KBM-7 (cell line): ENCODE measurements at regions not wholly inside any gene's neighbourhood (a gene's known extent, or its start where the extent isn't known, plus 50 kb on each side); places are given as distances from the start of the nearest gene placed in this dataset.
A peak's percentile ranks its signal among the peaks of the same experiment; 100 is the strongest.
"Not testable (repeated sequence)": the region's sequence is repeated elsewhere in the genome, so short reads cannot be mapped to it uniquely, and the experiment has no call there.

Experiments used
- DNase-seq: peaks from one replicate; pipeline ENCODE4 v3.0.0-alpha.2; 2015
- in situ Hi-C: fragments of 300-500 bp; cut with MboI; formaldehyde crosslinking; loops from 2 replicates; pipeline ENCODE4 v1.14.3; 2020; ENCODE audit warnings: low sequenced_read_pairs, low pct_unique_long_range_greater_than_20kb, mixed read lengths

DNA sequence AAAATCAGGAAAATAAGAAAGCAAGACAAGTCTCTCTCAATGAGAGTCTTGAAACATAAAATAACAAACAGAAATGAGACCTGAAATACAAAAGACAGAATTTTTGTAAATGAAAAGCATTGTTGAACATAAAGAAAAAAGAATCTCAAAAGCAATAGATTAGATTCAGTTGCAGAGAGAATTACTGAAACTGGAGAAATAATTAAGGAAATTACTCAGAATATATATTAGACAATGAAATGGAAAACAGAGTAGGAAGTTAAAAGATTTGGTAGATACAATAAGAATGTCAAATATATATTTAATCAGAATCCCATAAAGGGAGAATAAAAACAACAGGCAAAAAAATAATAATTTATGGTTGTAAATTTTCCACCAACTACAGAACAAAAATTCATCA, 308.3 kb downstream of the CRPPA start:
- no peak for DNase-seq
- in situ Hi-C loops: no loop called here

DNA sequence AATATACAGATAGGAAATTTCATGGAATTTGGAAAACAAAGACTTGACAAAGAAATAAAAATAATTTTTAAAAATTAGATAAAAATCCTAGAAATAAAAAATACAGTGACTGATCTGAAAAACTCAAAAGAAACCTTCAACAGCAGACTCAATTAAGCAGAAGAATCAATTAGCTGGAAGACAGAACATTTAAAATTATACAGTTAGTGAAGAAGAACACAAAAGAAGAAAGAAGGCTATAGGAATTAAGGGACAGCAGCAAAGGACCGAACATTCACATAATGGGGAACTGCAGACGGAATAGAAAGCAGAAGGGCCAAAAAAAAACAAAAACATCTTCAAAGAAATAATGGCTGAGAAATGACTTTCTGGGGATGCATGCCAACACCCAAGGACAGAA, 314.5 kb downstream of the CRPPA start:
- in situ Hi-C loops: no loop called here

DNA sequence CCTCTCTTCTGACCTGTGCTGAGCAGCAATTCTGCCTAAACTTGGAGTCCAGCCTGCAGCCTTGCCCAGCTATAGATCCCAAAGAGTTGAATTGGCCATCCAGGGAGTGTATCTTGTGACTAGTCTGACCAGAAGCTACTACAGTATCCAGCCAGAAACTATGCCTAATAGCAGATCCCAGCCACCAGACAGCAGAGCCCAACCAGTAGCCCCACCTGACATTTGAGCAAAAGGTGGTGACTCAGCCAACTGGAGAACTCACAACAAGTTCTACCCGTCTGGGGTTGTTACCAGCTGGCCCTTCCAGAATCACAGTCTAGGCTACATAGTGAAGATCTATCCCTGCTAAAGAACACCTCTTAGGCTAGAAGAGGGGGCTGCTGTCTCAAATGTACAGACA, 315.0 kb downstream of the CRPPA start:
- in situ Hi-C loops: no loop called here
- no peak for DNase-seq

More for the DNA sequence above, 314.5 kb downstream of the CRPPA start:
- DNase-seq: peak; percentile 3

DNA sequence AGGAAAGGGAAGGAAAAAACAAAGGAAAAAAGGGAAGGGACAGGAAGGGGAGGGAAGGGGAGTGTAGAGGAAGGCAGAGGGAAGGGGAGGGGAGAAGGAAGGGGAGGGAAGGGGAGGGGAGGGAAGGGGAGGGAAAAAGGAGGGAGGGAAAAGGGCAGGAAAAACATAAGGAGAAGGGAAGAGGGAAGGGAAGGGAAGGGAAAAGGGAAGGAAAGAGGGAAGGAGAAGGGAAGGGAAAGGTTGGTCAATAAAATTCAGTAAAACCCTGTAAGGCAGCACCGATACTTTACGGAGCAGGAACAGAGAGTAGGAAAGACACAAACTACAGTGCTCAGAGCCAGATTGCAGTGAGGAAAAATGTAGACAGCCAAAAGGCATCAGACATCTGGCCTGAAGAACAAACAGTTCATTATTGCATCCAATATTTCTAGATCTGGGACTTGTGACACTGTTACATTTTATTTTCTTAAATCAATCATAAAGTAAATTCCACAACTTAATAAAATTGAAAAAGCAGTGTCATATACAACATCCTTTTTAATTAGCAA, 322.0 kb downstream of the CRPPA start:
- DNase-seq: no peak
- in situ Hi-C loops: loop anchor here (25.0 kb wide), 1 partner anchor 463 kb away; no protein-coding TSS in a partner anchor

DNA sequence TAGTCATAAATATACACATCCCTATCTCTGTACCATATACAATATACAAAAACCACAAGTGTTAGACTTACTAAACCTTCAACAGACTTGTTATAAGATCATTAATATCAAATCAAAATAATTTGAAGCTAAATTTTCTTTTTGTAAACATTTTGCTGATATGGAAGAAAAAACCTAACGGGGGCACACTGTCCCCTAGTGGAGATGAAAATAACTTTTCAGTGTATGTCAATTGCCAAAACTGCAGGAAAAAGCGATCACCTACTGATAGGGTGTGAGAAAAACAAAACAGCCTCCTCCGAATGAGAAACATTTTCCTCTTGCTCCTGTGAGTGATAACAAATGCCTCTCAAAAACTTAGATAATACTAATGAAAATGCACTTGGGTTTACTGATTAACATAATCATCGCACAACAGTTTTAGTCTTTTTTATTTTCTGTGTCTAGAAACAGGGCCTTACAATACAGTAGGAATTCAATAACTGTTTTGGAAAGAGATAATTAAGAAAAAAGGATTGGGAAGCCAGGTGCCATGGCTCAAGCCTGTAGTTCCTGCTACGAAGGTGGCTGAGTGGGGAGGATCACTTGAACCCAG, 322.7 kb downstream of the CRPPA start:
- DNase-seq: peak; percentile 30
- in situ Hi-C loops: loop anchor here (25.0 kb wide), 1 partner anchor 464 kb away; no protein-coding TSS in a partner anchor

DNA sequence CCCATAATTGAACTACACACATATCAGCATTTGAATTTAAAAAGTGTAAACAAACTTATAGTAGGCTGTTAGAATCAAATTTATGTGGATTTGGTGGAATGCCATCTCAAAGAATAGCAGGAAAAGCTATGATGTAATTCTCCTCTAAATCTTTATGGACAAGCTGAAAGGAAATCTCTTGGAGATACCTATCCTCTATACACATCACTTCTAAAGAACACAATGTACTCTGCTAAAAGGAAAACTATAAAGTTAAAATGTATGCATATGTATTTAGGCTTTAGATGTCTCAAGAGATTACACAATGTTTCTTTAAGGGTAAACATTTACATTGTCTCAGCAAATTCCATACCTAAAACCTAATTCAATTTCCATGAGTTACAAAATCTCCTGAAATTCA, 323.3 kb downstream of the CRPPA start:
- in situ Hi-C loops: loop anchor here (25.0 kb wide), 1 partner anchor 464 kb away; no protein-coding TSS in a partner anchor
- no peak for DNase-seq

DNA sequence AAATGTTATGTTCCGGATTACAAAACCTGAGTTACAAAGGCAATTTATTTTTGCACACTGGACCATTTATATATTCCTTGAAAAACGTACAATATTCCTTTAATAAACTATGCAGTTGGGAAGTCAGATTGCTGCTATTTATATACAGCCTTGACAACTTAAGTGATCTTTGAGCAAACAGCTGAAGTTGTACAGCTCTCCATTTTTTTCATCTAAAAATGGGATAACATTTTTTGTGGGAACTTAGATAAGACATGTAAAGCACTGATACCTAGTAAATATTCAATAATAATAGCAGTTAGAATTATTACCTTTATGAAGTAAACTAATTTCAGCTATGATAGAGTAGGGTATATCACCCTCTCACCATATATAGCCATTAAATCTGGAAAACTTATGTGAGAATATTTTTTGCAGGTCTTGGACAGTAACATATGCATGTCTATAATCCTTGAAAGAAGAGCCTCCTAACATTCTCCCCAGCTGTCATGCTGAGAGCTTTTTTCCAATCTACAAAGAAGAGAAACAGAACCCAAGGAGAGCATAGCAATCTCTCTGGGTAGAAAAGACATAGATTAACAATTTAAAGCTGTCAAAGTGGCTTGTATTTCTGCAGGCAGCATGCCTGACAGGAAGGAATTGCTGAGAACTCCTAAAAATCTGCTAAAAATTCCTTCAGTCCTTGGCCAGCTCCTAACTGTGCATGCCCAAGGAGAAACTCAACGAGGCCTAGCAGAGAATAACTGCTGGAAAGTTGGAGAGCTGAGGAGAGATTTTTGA, 326.0 kb downstream of the CRPPA start:
- in situ Hi-C loops: loop anchor here (25.0 kb wide), 1 partner anchor 467 kb away; no protein-coding TSS in a partner anchor
- no peak for DNase-seq

DNA sequence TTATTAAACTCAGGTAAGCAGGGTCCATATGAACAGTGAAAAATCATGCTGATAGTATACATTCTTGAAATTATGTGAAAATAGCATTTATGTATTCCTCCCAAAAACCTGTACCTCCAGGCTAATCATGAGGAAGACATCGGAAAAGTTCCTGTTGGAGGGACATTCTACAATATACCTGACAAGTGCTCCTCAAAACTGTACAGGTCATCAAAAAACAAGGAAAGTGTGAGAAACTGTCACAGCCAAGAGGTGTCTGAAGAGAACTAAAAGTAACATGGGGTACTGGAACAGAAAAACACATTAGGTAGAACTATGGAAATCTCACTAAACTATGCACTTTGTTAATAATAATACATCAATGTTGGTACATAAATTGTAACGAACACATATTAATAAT, 326.7 kb downstream of the CRPPA start:
- in situ Hi-C loops: loop anchor here (25.0 kb wide), 1 partner anchor 468 kb away; no protein-coding TSS in a partner anchor
- no peak for DNase-seq

DNA sequence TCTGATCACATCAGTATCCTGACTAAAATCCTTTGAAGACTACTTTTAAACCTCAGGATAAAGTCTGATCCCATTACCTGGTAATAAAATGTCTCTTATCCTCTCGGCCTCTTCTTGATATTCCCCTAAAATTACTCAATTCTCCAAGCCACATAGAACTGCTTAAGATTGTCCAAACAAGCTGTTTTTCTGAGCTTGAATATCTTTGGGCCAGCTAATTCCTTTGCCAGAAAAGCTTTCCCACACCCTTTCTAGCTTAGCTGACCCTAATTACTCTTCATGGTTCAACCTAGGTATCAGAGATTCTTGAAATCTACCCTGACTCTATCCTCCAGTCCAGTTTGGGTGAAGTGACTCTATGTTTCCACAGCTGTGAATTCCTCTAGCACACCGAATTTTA, 328.6 kb downstream of the CRPPA start:
- no peak for DNase-seq
- in situ Hi-C loops: loop anchor here (25.0 kb wide), 1 partner anchor 470 kb away; no protein-coding TSS in a partner anchor

DNA sequence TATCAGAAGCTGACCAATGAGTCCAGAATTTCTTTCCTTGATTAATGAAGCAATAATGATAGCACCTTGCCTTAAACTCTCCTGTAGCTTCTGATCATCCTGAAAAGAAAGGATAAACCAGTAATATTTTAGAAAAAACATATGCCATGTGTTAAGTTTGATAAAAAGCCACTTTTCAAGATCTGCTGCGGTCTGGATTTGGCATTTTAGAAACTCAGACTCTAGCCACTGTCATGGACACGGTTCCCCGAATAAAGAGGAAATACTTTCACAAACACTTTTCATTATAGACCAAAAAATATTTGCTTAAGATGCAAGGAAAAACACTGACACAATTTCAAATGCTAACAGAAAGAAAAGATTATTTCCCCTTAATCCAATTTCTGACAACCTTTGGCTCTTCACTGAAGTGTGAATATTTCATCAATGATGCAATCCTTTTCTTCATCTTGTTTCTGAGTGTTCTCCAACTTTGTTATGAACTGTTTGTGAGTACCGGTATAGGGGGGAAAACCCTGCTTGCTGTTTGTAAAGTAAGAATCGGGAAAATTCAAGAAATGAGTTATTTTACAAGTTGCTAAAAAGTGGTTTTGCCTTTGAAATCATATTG, 329.5 kb downstream of the CRPPA start:
- in situ Hi-C loops: loop anchor here (25.0 kb wide), 1 partner anchor 470 kb away; no protein-coding TSS in a partner anchor
- no peak for DNase-seq

DNA sequence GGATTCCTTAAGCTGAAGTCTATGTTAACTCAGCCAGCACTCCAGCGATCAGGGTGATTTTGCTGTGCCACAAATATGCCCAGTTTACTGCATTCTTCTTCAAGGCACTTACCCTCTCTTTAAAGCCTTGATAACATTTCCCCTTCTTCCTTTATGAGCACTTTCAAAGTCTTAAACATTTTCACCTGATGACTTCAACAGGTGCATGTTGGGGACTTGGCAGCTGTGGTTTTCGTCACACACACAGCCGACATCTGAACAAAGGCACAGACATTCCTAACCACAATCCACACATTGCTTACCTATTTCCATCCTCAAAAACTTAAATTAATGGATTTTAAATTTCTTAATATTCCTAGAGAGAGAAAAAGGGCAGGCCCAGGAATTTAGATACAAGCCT, 331.5 kb downstream of the CRPPA start:
- in situ Hi-C loops: loop anchor here (25.0 kb wide), 1 partner anchor 472 kb away; no protein-coding TSS in a partner anchor
- DNase-seq: no peak

DNA sequence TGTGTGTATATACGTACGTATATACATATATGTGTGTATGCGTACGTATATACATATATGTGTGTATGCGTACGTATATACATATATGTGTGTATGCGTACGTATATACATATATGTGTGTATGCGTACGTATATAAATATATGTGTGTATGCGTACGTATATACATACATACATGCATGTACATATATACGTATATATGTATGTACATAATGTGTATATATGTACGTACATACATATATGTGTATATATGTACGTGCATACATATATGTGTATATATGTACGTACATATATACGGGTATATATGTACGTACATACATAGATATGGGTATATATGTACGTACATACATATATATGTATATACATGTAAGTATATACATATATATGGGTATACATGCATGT, 332.1 kb downstream of the CRPPA start:
- in situ Hi-C loops: loop anchor here (25.0 kb wide), 1 partner anchor 473 kb away; no protein-coding TSS in a partner anchor
- no peak for DNase-seq

DNA sequence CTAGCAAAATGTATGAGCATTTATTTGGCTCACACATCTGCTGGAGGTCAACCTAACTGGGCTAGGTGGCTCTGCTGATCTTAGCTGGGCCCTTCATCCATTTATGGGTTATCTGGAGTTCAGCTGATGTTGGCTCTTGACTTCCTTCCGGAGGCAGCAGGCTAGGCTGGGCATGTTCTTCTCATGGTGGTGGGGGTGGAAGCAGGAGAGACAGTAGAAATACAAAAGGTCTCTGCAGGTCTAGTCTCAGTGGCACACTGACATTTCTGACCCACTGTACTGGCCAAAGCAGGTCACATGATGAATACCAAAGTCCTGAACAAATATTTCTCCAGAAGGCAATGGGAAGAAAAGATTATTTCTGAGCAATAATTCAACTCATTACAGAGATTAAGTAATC, 334.6 kb downstream of the CRPPA start:
- no peak for DNase-seq

DNA sequence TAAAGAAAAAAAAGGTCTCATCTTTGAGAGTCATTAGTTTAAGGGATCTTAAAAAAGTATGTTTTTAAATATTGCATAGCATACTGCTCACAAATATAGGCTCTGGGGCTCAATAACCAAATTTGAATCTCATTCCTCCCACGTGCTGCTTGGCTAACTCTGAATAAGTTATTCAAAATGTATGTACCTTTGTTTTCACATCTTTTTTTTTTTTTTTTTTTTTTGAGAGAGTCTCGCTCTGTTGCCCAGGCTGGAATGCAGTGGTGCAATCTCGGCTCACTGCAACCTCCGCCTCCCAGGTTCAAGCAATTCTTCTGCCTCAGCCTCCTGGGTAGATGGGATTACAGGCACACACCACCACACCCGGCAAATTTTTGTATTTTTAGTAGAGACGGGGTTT, 335.6 kb downstream of the CRPPA start:
- in situ Hi-C loops: loop anchor here (25.0 kb wide), 1 partner anchor 477 kb away; no protein-coding TSS in a partner anchor
- DNase-seq: not testable (repeated sequence)

More for the DNA sequence above, 334.6 kb downstream of the CRPPA start:
- in situ Hi-C loops: loop anchor here (25.0 kb wide), 1 partner anchor 476 kb away; no protein-coding TSS in a partner anchor

DNA sequence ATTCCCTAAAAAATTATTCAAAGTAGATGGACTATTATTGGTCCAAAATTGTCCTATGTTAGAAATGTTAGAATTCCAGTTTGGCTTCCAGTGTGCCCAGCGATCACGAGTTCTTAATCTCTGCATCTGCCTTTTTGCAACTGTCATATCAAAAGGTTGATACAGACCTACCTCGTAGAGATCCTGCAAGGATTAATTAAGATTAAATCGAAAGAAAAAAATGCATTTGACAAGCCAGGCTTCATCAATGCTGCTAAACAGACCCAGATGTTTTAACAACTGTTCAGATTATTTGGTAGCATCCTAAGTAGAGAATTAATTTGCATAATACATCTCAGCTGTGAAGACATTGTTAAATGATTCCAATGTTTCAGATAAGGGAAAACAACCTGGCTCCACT, 336.5 kb downstream of the CRPPA start:
- no peak for DNase-seq
- in situ Hi-C loops: loop anchor here (25.0 kb wide), 1 partner anchor 477 kb away; no protein-coding TSS in a partner anchor

DNA sequence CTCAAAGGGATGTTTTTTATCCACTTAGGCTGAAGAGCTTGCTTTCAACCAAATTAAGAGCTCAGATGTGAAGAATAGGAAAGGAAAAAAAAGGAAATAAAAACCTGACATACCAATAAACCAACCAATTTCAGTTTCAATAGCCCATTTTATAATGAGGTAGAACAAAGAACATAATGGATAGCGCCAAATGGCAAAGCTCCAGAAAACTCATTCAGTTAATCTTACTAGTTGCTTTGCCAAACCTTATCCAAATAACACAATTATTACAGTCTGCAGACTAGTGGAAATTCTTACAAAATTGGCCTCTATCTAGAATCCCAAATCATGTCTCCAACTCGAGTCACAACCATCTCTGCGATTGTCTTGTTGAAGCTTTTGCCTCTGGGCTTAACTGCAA, 337.0 kb downstream of the CRPPA start:
- in situ Hi-C loops: loop anchor here (25.0 kb wide), 1 partner anchor 478 kb away; no protein-coding TSS in a partner anchor
- no peak for DNase-seq

DNA sequence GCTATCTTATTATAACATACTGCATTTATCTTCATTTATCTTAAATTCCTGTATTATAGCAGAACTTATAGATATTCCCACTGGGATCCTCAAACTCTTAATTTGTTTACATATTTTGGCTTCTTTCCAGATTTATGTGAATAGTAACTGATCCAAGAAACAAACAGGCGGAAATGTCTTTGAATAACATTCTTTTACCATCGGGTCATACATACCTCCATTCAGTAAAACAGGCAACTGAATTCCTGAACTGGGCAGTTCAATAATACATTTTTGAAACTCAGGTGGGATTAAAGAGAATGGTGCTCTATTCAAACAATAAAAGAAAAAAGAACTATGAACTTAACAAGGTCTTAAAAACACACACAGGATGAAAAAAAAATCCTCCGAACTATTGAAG, 337.4 kb downstream of the CRPPA start:
- DNase-seq: no peak
- in situ Hi-C loops: loop anchor here (25.0 kb wide), 1 partner anchor 478 kb away; no protein-coding TSS in a partner anchor

DNA sequence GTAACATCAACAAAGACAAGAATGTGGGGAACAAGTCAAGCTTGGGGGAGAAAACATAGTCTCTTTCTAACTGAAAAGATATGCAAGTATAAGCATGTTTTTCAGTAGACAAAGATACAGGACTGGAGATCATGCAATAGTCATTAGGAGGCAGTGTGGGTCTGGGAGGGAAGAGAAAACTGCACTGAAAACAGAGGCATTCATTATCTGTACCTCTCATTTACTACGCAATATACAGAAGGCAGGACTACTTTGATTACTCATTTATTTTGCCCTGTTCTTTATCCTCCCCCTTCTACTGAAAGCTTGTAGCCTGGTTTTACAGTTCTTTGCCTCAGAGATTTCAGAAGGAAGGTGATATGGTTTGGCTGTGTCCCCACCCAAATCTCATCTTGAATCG, 341.2 kb downstream of the CRPPA start:
- no peak for DNase-seq
- in situ Hi-C loops: loop anchor here (25.0 kb wide), 1 partner anchor 482 kb away; no protein-coding TSS in a partner anchor

DNA sequence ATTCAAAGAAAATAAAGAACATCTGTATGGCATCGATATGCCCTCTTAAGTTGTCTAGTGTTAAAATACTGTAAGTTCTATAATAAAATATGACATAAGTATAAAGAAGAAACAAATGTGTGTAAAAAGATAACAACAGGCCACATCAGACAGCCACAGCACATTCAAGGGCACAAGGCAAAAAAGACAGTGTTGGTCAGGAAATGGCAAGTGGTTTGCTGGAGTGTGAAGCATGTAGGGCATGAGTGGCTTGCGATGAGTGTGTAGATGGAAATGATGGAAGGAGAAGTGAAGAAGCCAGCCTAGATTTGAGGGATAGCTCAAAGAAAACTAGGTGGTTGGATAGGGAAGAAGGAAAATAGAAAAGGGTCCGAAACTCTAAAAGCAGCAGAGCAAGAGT, 341.6 kb downstream of the CRPPA start:
- DNase-seq: no peak
- in situ Hi-C loops: loop anchor here (25.0 kb wide), 1 partner anchor 483 kb away; no protein-coding TSS in a partner anchor
